ENCODE measurements at regions not wholly inside any gene's neighbourhood (a gene's known extent, or its start where the extent isn't known, plus 50 kb on each side); places are given as distances from the start of the nearest gene placed in this dataset.
"Not testable (repeated sequence)": the region's sequence is repeated elsewhere in the genome, so short reads cannot be mapped to it uniquely, and the experiment has no call there.

DNA sequence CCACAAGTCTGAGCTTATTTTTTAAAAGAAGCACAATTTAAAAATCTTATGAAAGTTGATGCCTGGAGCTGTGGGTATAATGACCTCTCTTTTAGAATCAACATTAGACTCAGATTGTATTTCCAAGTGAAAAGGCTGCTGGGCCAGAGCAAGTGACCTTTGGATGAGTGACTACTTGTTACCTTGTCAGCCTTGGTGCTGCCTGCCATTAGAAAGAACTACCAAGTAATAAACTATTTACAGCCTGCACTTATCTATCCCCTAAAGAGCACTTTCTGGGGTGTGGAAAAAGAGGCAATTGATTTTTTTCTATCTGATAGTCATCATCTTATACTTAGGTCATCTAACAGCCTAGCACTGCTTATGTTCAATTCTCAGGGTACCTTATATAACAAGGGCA lies 134.9 kb upstream of the FBXL17 start:
- Histone ChIP-seq H3K4me1 (ENCODE audit: control insufficient read depth in 1 of 2, insufficient read depth in 2 of 2, low read length in 2 of 2) (peaks cover 9 to 24% of the 10 kb centered on the region in 2 donors), H3K27ac (ENCODE audit: low read depth, low read length) (no peak overlapping the region), H3K27me3 (ENCODE audit: control insufficient read depth in 1 of 2, insufficient read depth in 2 of 2, low read length in 2 of 2) (peaks cover 0 to 3% of the 10 kb centered on the region in 2 donors), H3K4me3 (ENCODE audit: low read depth in 1 of 2, low read length in 2 of 2) (no peak overlapping the region), H3K9ac (ENCODE audit: low read depth in 1 of 2, low read length in 2 of 2) (no peak overlapping the region), H3K9me3 (ENCODE audit: control insufficient read depth in 1 of 2, low read length in 2 of 2) (no peaks in the 10 kb centered on the region), H3K36me3 (ENCODE audit: control insufficient read depth in 1 of 2, insufficient read depth in 2 of 2, low read length in 2 of 2) (no peaks in the 10 kb centered on the region)

DNA sequence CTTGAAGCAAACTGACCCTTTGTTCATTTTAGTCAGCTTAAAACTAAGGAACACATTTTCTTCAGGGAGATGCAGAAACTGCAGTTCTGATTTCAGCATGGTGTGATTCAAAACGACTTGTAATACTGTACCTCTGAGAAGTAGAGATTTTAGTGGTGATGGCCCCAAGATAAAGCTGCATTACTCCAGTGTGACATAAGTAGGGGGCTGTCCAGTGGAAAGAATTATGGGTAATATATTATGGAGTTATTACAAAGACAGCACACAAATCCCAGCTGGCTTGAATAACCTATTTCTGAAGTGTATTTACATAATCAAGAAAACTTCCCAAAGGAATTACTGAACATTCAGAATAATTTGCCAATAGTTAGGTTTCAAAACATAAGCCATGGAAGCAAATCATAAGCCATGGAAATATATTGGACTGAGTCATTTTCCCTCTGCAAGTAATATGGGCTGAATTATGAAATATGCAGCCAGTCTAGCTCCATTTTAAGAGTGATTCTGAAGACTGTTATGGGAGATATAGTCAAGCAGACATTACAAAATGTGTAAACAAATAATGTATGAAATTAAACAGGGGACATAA lies 133.7 kb upstream of the FBXL17 start:
- H3K9ac ChIP-seq (ENCODE audit: low read depth in 1 of 2, low read length in 2 of 2) = no peak overlapping the region
- no peak overlapping the region for H3K27ac ChIP-seq (ENCODE audit: low read depth, low read length)
- peaks cover 0 to 3% of the 10 kb centered on the region in 2 donors for H3K27me3 ChIP-seq (ENCODE audit: control insufficient read depth in 1 of 2, insufficient read depth in 2 of 2, low read length in 2 of 2)
- no peak overlapping the region for H3K4me3 ChIP-seq (ENCODE audit: low read depth in 1 of 2, low read length in 2 of 2)
- peaks cover 9 to 18% of the 10 kb centered on the region in 2 donors for H3K4me1 ChIP-seq (ENCODE audit: control insufficient read depth in 1 of 2, insufficient read depth in 2 of 2, low read length in 2 of 2)
- H3K9me3 ChIP-seq (ENCODE audit: control insufficient read depth in 1 of 2, low read length in 2 of 2) = no peaks in the 10 kb centered on the region
- no peaks in the 10 kb centered on the region for H3K36me3 ChIP-seq (ENCODE audit: control insufficient read depth in 1 of 2, insufficient read depth in 2 of 2, low read length in 2 of 2)

DNA sequence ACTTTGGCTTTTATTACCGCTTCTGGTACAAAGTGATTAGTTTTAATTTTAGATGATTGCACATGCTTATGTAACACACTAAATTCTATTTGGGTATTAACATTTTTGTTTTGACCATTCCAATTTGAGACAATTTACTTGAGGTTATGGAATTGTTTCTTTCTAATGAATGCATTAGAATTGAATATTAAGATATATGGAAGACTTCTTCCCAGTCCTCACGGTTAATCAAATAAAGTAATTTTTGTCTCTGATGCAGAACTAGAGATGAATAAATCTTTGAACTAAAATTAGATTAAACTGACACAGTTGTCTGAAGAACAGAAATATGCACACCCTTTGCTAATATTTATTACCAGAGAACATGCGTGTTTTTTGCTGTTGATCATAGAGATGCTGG lies 127.1 kb upstream of the FBXL17 start:
- Histone ChIP-seq H3K4me1 (ENCODE audit: control insufficient read depth in 1 of 2, insufficient read depth in 2 of 2, low read length in 2 of 2) (no peaks in the 10 kb centered on the region), H3K4me3 (ENCODE audit: low read depth in 1 of 2, low read length in 2 of 2) (no peak overlapping the region), H3K9me3 (ENCODE audit: control insufficient read depth in 1 of 2, low read length in 2 of 2) (no peaks in the 10 kb centered on the region), H3K9ac (ENCODE audit: low read depth in 1 of 2, low read length in 2 of 2) (no peak overlapping the region), H3K27me3 (ENCODE audit: control insufficient read depth in 1 of 2, insufficient read depth in 2 of 2, low read length in 2 of 2) (peaks cover 0 to 3% of the 10 kb centered on the region in 2 donors), H3K36me3 (ENCODE audit: control insufficient read depth in 1 of 2, insufficient read depth in 2 of 2, low read length in 2 of 2) (no peaks in the 10 kb centered on the region), H3K27ac (ENCODE audit: low read depth, low read length) (no peak overlapping the region)

DNA sequence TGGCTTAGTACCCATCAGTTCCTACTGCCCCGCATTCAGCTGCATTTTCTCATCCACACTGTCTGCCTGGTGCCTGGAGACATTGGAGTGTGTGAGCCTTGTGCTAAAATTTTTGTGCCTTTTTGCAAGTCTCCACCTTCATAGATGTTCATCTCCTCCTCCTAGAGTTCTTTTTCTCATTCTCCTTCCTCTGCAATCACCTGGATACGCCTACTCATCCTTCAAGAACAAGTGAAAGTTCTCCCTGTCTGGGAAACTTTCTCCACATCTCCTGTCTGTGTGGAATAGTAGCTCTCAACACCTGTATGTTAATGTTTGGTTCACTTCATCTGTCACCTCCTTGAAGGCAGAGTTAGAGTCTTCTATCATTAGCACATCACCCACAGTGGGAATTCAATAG lies 125.7 kb upstream of the FBXL17 start:
- Histone ChIP-seq H3K36me3 (ENCODE audit: control insufficient read depth in 1 of 2, insufficient read depth in 2 of 2, low read length in 2 of 2) (no peaks in the 10 kb centered on the region), H3K27ac (ENCODE audit: low read depth, low read length) (no peak overlapping the region), H3K27me3 (ENCODE audit: control insufficient read depth in 1 of 2, insufficient read depth in 2 of 2, low read length in 2 of 2) (peaks cover 0 to 3% of the 10 kb centered on the region in 2 donors), H3K4me3 (ENCODE audit: low read depth in 1 of 2, low read length in 2 of 2) (no peak overlapping the region), H3K9me3 (ENCODE audit: control insufficient read depth in 1 of 2, low read length in 2 of 2) (no peaks in the 10 kb centered on the region), H3K9ac (ENCODE audit: low read depth in 1 of 2, low read length in 2 of 2) (no peak overlapping the region), H3K4me1 (ENCODE audit: control insufficient read depth in 1 of 2, insufficient read depth in 2 of 2, low read length in 2 of 2) (no peaks in the 10 kb centered on the region)

DNA sequence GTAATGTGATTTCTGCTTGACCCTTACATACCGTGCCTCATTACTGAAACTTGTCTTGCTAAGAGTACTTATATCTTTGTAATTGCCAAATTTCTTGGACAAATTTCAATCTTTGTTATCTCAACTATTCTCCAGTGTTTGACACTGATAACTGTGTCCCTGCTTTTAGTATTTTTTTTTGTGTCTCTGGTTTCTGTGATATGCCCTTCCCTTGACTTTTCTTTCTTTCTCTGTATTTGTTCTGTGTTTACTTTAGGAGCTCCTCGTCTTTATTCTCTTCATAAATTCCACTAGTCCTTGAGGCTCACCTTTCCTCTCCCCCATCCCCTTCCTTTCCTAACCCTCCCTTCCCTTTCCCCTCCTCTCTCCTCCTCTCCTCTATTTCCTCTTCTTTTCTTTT lies 123.7 kb upstream of the FBXL17 start:
- Histone ChIP-seq H3K9ac (ENCODE audit: low read depth in 1 of 2, low read length in 2 of 2) (no peak overlapping the region), H3K27ac (ENCODE audit: low read depth, low read length) (no peak overlapping the region), H3K4me3 (ENCODE audit: low read depth in 1 of 2, low read length in 2 of 2) (no peak overlapping the region), H3K27me3 (ENCODE audit: control insufficient read depth in 1 of 2, insufficient read depth in 2 of 2, low read length in 2 of 2) (no peaks in the 10 kb centered on the region), H3K9me3 (ENCODE audit: control insufficient read depth in 1 of 2, low read length in 2 of 2) (peaks cover 0 to 5% of the 10 kb centered on the region in 2 donors), H3K4me1 (ENCODE audit: control insufficient read depth in 1 of 2, insufficient read depth in 2 of 2, low read length in 2 of 2) (no peaks in the 10 kb centered on the region), H3K36me3 (ENCODE audit: control insufficient read depth in 1 of 2, insufficient read depth in 2 of 2, low read length in 2 of 2) (no peaks in the 10 kb centered on the region)

DNA sequence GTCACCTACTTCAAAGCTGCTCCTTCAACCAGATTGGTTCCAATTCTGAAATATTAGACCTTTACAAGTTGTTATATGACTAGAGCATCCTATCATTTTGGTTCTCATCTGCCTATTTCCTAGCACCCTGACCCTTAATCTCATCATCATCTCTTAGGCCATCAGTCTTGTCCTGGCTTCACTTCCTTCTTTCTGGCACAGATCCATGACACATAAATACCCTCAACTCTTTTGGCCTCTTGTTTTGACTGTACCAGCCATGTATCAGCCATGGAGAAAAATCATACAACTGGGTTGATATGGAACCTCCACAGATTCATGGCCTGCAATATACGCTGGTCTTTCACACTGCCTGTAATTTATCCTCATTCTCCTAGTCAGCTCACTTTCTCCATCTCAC lies 123.1 kb upstream of the FBXL17 start:
- Histone ChIP-seq H3K4me1 (ENCODE audit: control insufficient read depth in 1 of 2, insufficient read depth in 2 of 2, low read length in 2 of 2) (no peaks in the 10 kb centered on the region), H3K4me3 (ENCODE audit: low read depth in 1 of 2, low read length in 2 of 2) (no peak overlapping the region), H3K36me3 (ENCODE audit: control insufficient read depth in 1 of 2, insufficient read depth in 2 of 2, low read length in 2 of 2) (no peaks in the 10 kb centered on the region), H3K9me3 (ENCODE audit: control insufficient read depth in 1 of 2, low read length in 2 of 2) (peaks cover 0 to 5% of the 10 kb centered on the region in 2 donors), H3K27ac (ENCODE audit: low read depth, low read length) (no peak overlapping the region), H3K9ac (ENCODE audit: low read depth in 1 of 2, low read length in 2 of 2) (no peak overlapping the region), H3K27me3 (ENCODE audit: control insufficient read depth in 1 of 2, insufficient read depth in 2 of 2, low read length in 2 of 2) (no peaks in the 10 kb centered on the region)

DNA sequence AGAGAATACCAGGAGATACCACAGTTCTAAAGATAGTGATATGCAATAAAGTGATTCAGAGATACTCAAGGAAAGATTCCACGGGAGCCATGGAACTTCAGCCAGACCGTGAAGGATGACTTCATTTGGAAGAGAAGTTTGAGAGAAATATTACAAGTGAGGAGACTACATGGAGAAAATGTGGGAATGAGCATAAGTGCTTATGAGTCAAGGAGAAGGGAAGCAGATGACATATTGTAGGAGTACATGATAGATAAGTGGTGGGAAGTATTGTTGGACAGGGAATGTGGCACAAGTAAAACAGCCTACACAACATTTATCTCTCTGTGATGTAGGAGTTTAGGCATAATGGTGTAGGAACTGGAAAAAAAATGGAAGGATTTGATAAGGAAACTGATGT lies 122.1 kb upstream of the FBXL17 start:
- H3K4me3 ChIP-seq (ENCODE audit: low read depth in 1 of 2, low read length in 2 of 2) = no peak overlapping the region

DNA sequence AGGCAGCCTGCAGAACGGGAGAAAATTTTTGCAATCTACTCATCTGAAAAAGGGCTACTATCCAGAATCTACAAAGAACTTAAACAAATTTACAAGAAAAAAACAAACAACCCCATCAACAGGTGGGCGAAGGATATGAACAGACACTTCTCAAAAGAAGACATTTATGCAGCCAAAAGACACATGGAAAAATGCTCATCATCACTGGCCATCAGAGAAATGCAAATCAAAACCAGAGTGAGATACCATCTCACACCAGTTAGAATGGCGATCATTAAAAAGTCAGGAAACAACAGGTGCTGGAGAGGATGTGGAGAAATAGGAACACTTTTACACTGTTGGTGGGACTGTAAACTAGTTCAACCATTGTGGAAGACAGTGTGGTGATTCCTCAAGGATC lies 113.7 kb upstream of the FBXL17 start:
- H3K9ac ChIP-seq (ENCODE audit: low read depth in 1 of 2, low read length in 2 of 2); H3K27ac ChIP-seq (ENCODE audit: low read depth, low read length); H3K9me3 ChIP-seq (ENCODE audit: control insufficient read depth in 1 of 2, low read length in 2 of 2); H3K27me3 ChIP-seq (ENCODE audit: control insufficient read depth in 1 of 2, insufficient read depth in 2 of 2, low read length in 2 of 2); H3K4me1 ChIP-seq (ENCODE audit: control insufficient read depth in 1 of 2, insufficient read depth in 2 of 2, low read length in 2 of 2); H3K4me3 ChIP-seq (ENCODE audit: low read depth in 1 of 2, low read length in 2 of 2); H3K36me3 ChIP-seq (ENCODE audit: control insufficient read depth in 1 of 2, insufficient read depth in 2 of 2, low read length in 2 of 2): not testable (repeated sequence)

More for the DNA sequence above, 122.1 kb upstream of the FBXL17 start:
- no peak overlapping the region for H3K27ac ChIP-seq (ENCODE audit: low read depth, low read length)
- no peak overlapping the region for H3K9ac ChIP-seq (ENCODE audit: low read depth in 1 of 2, low read length in 2 of 2)
- H3K9me3 ChIP-seq (ENCODE audit: control insufficient read depth in 1 of 2, low read length in 2 of 2) = peaks cover 0 to 8% of the 10 kb centered on the region in 2 donors
- no peaks in the 10 kb centered on the region for H3K4me1 ChIP-seq (ENCODE audit: control insufficient read depth in 1 of 2, insufficient read depth in 2 of 2, low read length in 2 of 2)
- no peaks in the 10 kb centered on the region for H3K36me3 ChIP-seq (ENCODE audit: control insufficient read depth in 1 of 2, insufficient read depth in 2 of 2, low read length in 2 of 2)
- H3K27me3 ChIP-seq (ENCODE audit: control insufficient read depth in 1 of 2, insufficient read depth in 2 of 2, low read length in 2 of 2) = no peaks in the 10 kb centered on the region

DNA sequence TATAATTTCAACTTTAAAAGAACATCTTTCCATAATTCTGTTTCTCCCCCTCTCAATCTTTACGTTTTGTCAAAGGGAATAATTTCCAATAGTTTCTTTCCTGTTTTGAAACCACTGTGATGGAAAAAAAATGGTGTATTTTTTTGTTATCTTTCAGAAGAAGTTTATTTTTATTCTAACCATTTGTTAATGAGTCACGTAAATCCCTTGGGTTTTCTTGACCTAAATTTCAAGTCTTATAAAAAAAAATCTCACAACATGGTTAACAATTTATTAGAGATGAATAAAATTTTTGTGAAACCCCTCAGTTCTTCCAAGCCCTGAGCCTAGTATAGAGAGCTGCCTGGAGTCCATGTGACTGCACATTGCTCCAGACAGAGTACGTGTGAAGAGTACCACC lies 106.1 kb upstream of the FBXL17 start:
- Histone ChIP-seq H3K9ac (ENCODE audit: low read depth in 1 of 2, low read length in 2 of 2) (no peak overlapping the region), H3K4me1 (ENCODE audit: control insufficient read depth in 1 of 2, insufficient read depth in 2 of 2, low read length in 2 of 2) (no peaks in the 10 kb centered on the region), H3K9me3 (ENCODE audit: control insufficient read depth in 1 of 2, low read length in 2 of 2) (no peaks in the 10 kb centered on the region), H3K27ac (ENCODE audit: low read depth, low read length) (no peak overlapping the region), H3K4me3 (ENCODE audit: low read depth in 1 of 2, low read length in 2 of 2) (no peak overlapping the region), H3K27me3 (ENCODE audit: control insufficient read depth in 1 of 2, insufficient read depth in 2 of 2, low read length in 2 of 2) (no peaks in the 10 kb centered on the region), H3K36me3 (ENCODE audit: control insufficient read depth in 1 of 2, insufficient read depth in 2 of 2, low read length in 2 of 2) (no peaks in the 10 kb centered on the region)

DNA sequence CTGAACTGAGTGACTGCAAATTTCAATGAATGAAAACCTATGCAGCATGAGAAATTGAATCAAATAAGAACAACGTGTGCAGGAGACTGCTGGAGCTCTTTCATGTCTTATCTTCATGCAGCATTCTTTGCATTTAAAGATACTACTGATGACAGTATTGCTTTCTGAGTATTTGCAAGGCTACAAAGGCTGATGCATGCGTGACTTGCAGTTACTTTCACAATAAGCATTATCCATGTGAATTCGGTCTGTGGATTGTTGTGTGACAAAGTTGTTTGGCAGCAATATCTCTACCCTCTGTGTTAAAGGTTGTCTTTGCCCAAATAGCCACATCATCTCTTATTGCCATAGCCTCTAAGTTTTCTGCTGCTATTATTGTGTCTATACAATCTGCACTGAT lies 102.1 kb upstream of the FBXL17 start:
- no peak overlapping the region for H3K4me3 ChIP-seq (ENCODE audit: low read depth in 1 of 2, low read length in 2 of 2)
- H3K9me3 ChIP-seq (ENCODE audit: control insufficient read depth in 1 of 2, low read length in 2 of 2) = no peaks in the 10 kb centered on the region
- no peak overlapping the region for H3K27ac ChIP-seq (ENCODE audit: low read depth, low read length)
- H3K4me1 ChIP-seq (ENCODE audit: control insufficient read depth in 1 of 2, insufficient read depth in 2 of 2, low read length in 2 of 2) = no peaks in the 10 kb centered on the region
- H3K9ac ChIP-seq (ENCODE audit: low read depth in 1 of 2, low read length in 2 of 2) = no peak overlapping the region
- H3K36me3 ChIP-seq (ENCODE audit: control insufficient read depth in 1 of 2, insufficient read depth in 2 of 2, low read length in 2 of 2) = no peaks in the 10 kb centered on the region
- no peaks in the 10 kb centered on the region for H3K27me3 ChIP-seq (ENCODE audit: control insufficient read depth in 1 of 2, insufficient read depth in 2 of 2, low read length in 2 of 2)
